Endothelial cell of umbilical vein (primary cell): ENCODE measurements at regions not wholly inside any gene's neighbourhood (a gene's known extent, or its start where the extent isn't known, plus 50 kb on each side); places are given as distances from the start of the nearest gene placed in this dataset.

Experiments
- BruUV-seq: library from RNA; stranded (reverse); fragments of 400-500 nt; replicated peaks from 2 replicates; lab custom pipeline; 2021; lab: Mats Ljungman, UMichigan
- CTCF ChIA-PET: fragments of 300-600, 350-600 bp; sonication (Branson Sonifier 250); formaldehyde crosslinking; loops from one replicate; lab custom pipeline; 2021; ENCODE audit warnings: antibody characterized with exemption, inconsistent platforms; lab: Charles Lee
- POLR2A ChIA-PET: fragments of 300-600, 350-600 bp; sonication (Branson Sonifier 250); formaldehyde crosslinking; loops from one replicate; lab custom pipeline; 2021; ENCODE audit warnings: antibody characterized with exemption, inconsistent platforms; lab: Charles Lee
- DNase-seq: peaks from one replicate; pipeline ENCODE4 v3.0.0-alpha.2; 2011; ENCODE audit warnings: low read depth, low spot score
- FAIRE-seq: peaks from 2 replicates; lab custom pipeline; 2011; peaks lifted over from hg19 to GRCh38; lab: Jason Lieb, UNC
- H2AFZ ChIP-seq: 2 replicates; pipeline ENCODE4 v1.6.0; 2012; ENCODE audit warnings: low read depth, low read length, control low read depth, inconsistent platforms
- H3K27ac ChIP-seq: 2 replicates; pipeline ENCODE4 v1.5.1; 2011; ENCODE audit warnings: low read depth, mild to moderate bottlenecking, control low read depth, low read length, moderate library complexity; ENCODE audit not compliant: insufficient read depth
- H3K27me3 ChIP-seq, 2 experiments: 2 replicates each; pipeline versions ENCODE4 v1.6.0 to v1.6.1; 2011; ENCODE audit warnings: low read length in 2 of 2, mixed read lengths in 1 of 2; ENCODE audit not compliant: control insufficient read depth in 2 of 2, insufficient read depth in 2 of 2
- H3K36me3 ChIP-seq, 2 experiments: 2 replicates in 1 of 2; 3 replicates in 1 of 2; pipeline ENCODE4 v1.5.1; 2011; ENCODE audit warnings: low read length in 2 of 2, mild to moderate bottlenecking in 1 of 2, moderate library complexity in 1 of 2; ENCODE audit not compliant: control insufficient read depth in 2 of 2, insufficient read depth in 2 of 2; ENCODE audit errors: extremely low read depth in 1 of 2
- H3K4me1 ChIP-seq: 3 replicates; pipeline ENCODE4 v1.5.1; 2011; ENCODE audit warnings: mild to moderate bottlenecking, low read length; ENCODE audit not compliant: control insufficient read depth, insufficient read depth; ENCODE audit errors: extremely low read depth
- H3K4me2 ChIP-seq: 2 replicates; pipeline ENCODE4 v1.6.1; 2011; ENCODE audit warnings: low read length, control low read depth, mixed read lengths; ENCODE audit not compliant: insufficient read depth
- H3K4me3 ChIP-seq, 3 experiments: fragments of 200-600 bp in 1 of 3; sonication (generic), shearing (Covaris generic) in 1 of 3; replicated peaks in 1 of 3; 2 replicates each; pipeline ENCODE4 v1.5.1; 2011 to 2016; ENCODE audit warnings: control low read depth in 3 of 3, low read length in 3 of 3, mild to moderate bottlenecking in 2 of 3, inconsistent platforms in 1 of 3, low read depth in 1 of 3, moderate library complexity in 1 of 3; ENCODE audit not compliant: insufficient read depth in 1 of 3
- H3K79me2 ChIP-seq: 2 replicates; pipeline ENCODE4 v1.6.0; 2012; ENCODE audit warnings: low read length, inconsistent platforms; ENCODE audit not compliant: control insufficient read depth, insufficient read depth
- H3K9ac ChIP-seq: replicated peaks from 2 replicates; pipeline ENCODE3; 2011; ENCODE audit warnings: low read length, control low read depth; ENCODE audit not compliant: insufficient read depth; ENCODE audit errors: extremely low read depth
- H3K9me1 ChIP-seq: replicated peaks from 3 replicates; pipeline ENCODE4 v1.6.0; 2011; ENCODE audit warnings: mild to moderate bottlenecking, low read length; ENCODE audit not compliant: control insufficient read depth, insufficient read depth; ENCODE audit errors: extremely low read depth
- H3K9me3 ChIP-seq: replicated peaks from 2 replicates; pipeline ENCODE4 v1.5.1; 2012; ENCODE audit warnings: low read length, inconsistent platforms; ENCODE audit not compliant: control insufficient read depth, insufficient read depth
- H4K20me1 ChIP-seq: replicated peaks from 2 replicates; pipeline ENCODE3; 2011; ENCODE audit warnings: mild to moderate bottlenecking, low read length; ENCODE audit not compliant: control insufficient read depth, insufficient read depth; ENCODE audit errors: extremely low read depth
- EZH2 ChIP-seq: IDR thresholded peaks from 2 replicates; pipeline ENCODE4 v1.6.1; 2012; ENCODE audit warnings: borderline replicate concordance, low read depth, mild to moderate bottlenecking, moderate library complexity, low read length, inconsistent platforms; ENCODE audit not compliant: severe bottlenecking
- FOS ChIP-seq: IDR thresholded peaks from 2 replicates; pipeline ENCODE4 v1.6.1; 2011; ENCODE audit warnings: mild to moderate bottlenecking, low read length, moderate library complexity, borderline replicate concordance; ENCODE audit not compliant: insufficient read depth
- GATA2 ChIP-seq: IDR thresholded peaks from 2 replicates; pipeline ENCODE4 v1.7.0; 2011; ENCODE audit warnings: low read depth, mild to moderate bottlenecking, moderate library complexity, mixed read lengths, low read length; ENCODE audit not compliant: insufficient read length, insufficient read depth
- JUN ChIP-seq: IDR thresholded peaks from 2 replicates; pipeline ENCODE4 v1.6.1; 2011; ENCODE audit warnings: borderline replicate concordance, low read depth; ENCODE audit not compliant: insufficient read length, insufficient read depth
- MYC ChIP-seq: IDR thresholded peaks from one replicate; pipeline ENCODE4 v1.6.1; 2011; ENCODE audit warnings: mild to moderate bottlenecking, low read depth, low read length
- POLR2A ChIP-seq: IDR thresholded peaks from 2 replicates; pipeline ENCODE4 v1.6.1; 2012; ENCODE audit warnings: low read depth, mild to moderate bottlenecking, control low read depth, low read length
- POLR2AphosphoS5 ChIP-seq: IDR thresholded peaks from 2 replicates; pipeline ENCODE4 v1.6.1; 2012; ENCODE audit warnings: low read depth, mild to moderate bottlenecking, control low read depth, low read length, moderate library complexity; ENCODE audit not compliant: insufficient read depth
- dilution Hi-C: fragments of 300-500 bp; cut with MboI; formaldehyde crosslinking; loops from one replicate; pipeline ENCODE4 v1.15.0; 2019; ENCODE audit warnings: low sequenced_read_pairs; ENCODE audit not compliant: extremely low pct_ligation_motif_present
- intact Hi-C: fragments of 100-400 bp; cut with micrococcal nuclease; formaldehyde crosslinking; loops from one replicate; pipeline ENCODE4 v1.10.0; 2022
- TF ChIP-seq, protein P1 (sequence below), 2 donors: IDR thresholded peaks; 1 replicate in 1 of 2; 2 replicates in 1 of 2; pipeline ENCODE4 v1.5.1; 2011; ENCODE audit warnings: low read length in 2 of 2, mild to moderate bottlenecking in 2 of 2, moderate library complexity in 2 of 2, control low read depth in 1 of 2, inconsistent platforms in 1 of 2, low read depth in 1 of 2; ENCODE audit not compliant: insufficient read depth in 1 of 2; ENCODE audit errors: extremely low read depth in 1 of 2
- TF ChIP-seq, protein P2 (sequence below): IDR thresholded peaks from 2 replicates; pipeline ENCODE4 v1.6.1; 2011; ENCODE audit not compliant: insufficient read depth, insufficient read length

DNA sequence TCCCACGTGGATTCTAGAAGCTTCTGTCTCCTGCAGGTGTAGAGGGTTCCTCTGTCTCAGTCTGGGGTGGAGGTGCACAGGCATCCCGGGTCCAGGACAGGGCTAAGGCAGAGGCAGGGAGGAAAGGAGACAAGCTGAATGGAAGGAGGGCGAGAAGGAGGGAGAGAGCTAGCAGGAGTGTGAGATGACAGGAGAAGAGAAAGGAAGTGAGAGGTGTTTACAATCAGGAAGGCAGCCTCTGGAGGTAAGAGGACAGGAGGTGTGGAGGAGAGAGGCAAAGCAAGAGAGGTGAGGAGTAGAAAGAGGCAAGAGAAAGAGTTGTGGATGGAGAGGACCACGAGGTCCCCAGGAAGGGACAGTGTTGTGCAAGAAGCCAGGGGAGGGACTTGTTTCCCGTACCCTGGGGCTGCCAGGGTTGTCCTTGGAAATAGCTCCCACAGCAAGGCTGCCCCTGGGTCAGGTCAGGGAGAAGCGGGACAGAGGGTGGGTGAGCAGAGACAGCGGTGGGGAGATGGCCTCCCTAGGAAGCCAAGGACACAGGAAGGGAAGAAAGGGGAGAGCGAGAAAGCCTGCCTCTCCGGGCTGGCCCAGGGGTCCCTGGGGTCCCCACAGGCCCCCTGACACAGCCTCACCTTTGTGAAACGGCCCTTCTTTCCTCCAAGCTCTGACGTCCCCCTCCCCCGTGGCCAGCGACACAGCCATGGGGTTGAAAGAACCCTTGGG is 136.9 kb downstream of the CYP26B1 start:
- Histone ChIP-seq H4K20me1 (no peaks in the 10 kb centered on the region), H2AFZ (no peak overlapping the region), H3K36me3 (no peaks in the 10 kb centered on the region), H3K9me3 (no peaks in the 10 kb centered on the region), H3K4me3 (no peak overlapping the region), H3K79me2 (no peaks in the 10 kb centered on the region), H3K27me3 (no peaks in the 10 kb centered on the region), H3K9me1 (no peaks in the 10 kb centered on the region), H3K27ac (no peak overlapping the region), H3K4me2 (no peak overlapping the region), H3K4me1 (no peaks in the 10 kb centered on the region), H3K9ac (no peak overlapping the region)
- DNase-seq (no peak), FAIRE-seq (no peak)
- BruUV-seq, result no TSS peak
- intact Hi-C loops, result no loop called here
- ChIA-PET POLR2A (no interaction called here), CTCF (interaction anchor here (1.7 kb wide), 1 partner anchor 140 kb away, joined by 5 read pairs; no protein-coding TSS in a partner anchor)
- dilution Hi-C loops, result no loop called here
- TF ChIP-seq JUN (no peak), POLR2AphosphoS5 (no peak), FOS (no peak), POLR2A (no peak), MYC (no peak), EZH2 (no peak), GATA2 (no peak)
- TF ChIP-seq, protein P1, sequence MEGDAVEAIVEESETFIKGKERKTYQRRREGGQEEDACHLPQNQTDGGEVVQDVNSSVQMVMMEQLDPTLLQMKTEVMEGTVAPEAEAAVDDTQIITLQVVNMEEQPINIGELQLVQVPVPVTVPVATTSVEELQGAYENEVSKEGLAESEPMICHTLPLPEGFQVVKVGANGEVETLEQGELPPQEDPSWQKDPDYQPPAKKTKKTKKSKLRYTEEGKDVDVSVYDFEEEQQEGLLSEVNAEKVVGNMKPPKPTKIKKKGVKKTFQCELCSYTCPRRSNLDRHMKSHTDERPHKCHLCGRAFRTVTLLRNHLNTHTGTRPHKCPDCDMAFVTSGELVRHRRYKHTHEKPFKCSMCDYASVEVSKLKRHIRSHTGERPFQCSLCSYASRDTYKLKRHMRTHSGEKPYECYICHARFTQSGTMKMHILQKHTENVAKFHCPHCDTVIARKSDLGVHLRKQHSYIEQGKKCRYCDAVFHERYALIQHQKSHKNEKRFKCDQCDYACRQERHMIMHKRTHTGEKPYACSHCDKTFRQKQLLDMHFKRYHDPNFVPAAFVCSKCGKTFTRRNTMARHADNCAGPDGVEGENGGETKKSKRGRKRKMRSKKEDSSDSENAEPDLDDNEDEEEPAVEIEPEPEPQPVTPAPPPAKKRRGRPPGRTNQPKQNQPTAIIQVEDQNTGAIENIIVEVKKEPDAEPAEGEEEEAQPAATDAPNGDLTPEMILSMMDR (IDR thresholded peaks at IDR 0.05; ENCODE audit: extremely low read depth in 1 of 2, insufficient read depth in 1 of 2, low read depth in 1 of 2, low read length in 2 of 2), result no peak
- TF ChIP-seq, protein P2, sequence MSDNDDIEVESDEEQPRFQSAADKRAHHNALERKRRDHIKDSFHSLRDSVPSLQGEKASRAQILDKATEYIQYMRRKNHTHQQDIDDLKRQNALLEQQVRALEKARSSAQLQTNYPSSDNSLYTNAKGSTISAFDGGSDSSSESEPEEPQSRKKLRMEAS, result no peak
